Inferior parietal cortex (tissue), 1 donor: ENCODE measurements at regions not wholly inside any gene's neighbourhood (a gene's known extent, or its start where the extent isn't known, plus 50 kb on each side); places are given as distances from the start of the nearest gene placed in this dataset.
"Not testable (repeated sequence)": the region's sequence is repeated elsewhere in the genome, so short reads cannot be mapped to it uniquely, and the experiment has no call there.

Experiments used
- DNase-seq: peaks from one replicate; pipeline ENCODE4 v3.0.0-alpha.2; 2016; ENCODE audit errors: extremely low spot score

- not testable (repeated sequence) for DNase-seq
Measured at GRCh38 chr9:104195142-104195541, 101.0 kb downstream of the SMC2 start.

- DNase-seq: no peak
Measured at GRCh38 chr9:104200456-104200994, 106.4 kb downstream of the SMC2 start.

- no peak for DNase-seq
Measured at GRCh38 chr9:104206766-104207165, 112.7 kb downstream of the SMC2 start.

GRCh38 chr9:104209387-104209786 is 115.3 kb downstream of the SMC2 start:
- no peak for DNase-seq

GRCh38 chr9:104227108-104227507 is 133.0 kb downstream of the SMC2 start:
- no peak for DNase-seq

- DNase-seq: no peak
Measured at GRCh38 chr9:104232781-104233341, 138.8 kb downstream of the SMC2 start.

- no peak for DNase-seq
Measured at GRCh38 chr9:104233366-104233765, 139.3 kb downstream of the SMC2 start.

- DNase-seq: not testable (repeated sequence)
Measured at GRCh38 chr9:104234632-104235337, 140.7 kb downstream of the SMC2 start.

GRCh38 chr9:104235347-104236120 is 141.4 kb downstream of the SMC2 start:
- DNase-seq: not testable (repeated sequence)

GRCh38 chr9:104238668-104239067 is 144.6 kb downstream of the SMC2 start:
- DNase-seq: no peak

- DNase-seq: no peak
Measured at GRCh38 chr9:104240890-104241289, 146.8 kb downstream of the SMC2 start.

- no peak for DNase-seq
Measured at GRCh38 chr9:104245925-104246324, 151.8 kb downstream of the SMC2 start.

GRCh38 chr9:104247899-104248460 is 153.9 kb downstream of the SMC2 start:
- DNase-seq: no peak

- DNase-seq: no peak
Measured at GRCh38 chr9:104256031-104256695, 162.1 kb downstream of the SMC2 start.

- DNase-seq: no peak
Measured at GRCh38 chr9:104256696-104257062, 162.6 kb downstream of the SMC2 start.

- DNase-seq: no peak
Measured at GRCh38 chr9:104258296-104259011, 164.3 kb downstream of the SMC2 start.

GRCh38 chr9:104260004-104260403 is 165.9 kb downstream of the SMC2 start:
- no peak for DNase-seq

- DNase-seq: no peak
Measured at GRCh38 chr9:104263942-104264341, 169.8 kb downstream of the SMC2 start.

- no peak for DNase-seq
Measured at GRCh38 chr9:104264431-104264830, 170.3 kb downstream of the SMC2 start.

- no peak for DNase-seq
Measured at GRCh38 chr9:104269374-104269773, 175.3 kb downstream of the SMC2 start.
